ENCODE measurements at regions not wholly inside any gene's neighbourhood (a gene's known extent, or its start where the extent isn't known, plus 50 kb on each side); places are given as distances from the start of the nearest gene placed in this dataset.

DNA sequence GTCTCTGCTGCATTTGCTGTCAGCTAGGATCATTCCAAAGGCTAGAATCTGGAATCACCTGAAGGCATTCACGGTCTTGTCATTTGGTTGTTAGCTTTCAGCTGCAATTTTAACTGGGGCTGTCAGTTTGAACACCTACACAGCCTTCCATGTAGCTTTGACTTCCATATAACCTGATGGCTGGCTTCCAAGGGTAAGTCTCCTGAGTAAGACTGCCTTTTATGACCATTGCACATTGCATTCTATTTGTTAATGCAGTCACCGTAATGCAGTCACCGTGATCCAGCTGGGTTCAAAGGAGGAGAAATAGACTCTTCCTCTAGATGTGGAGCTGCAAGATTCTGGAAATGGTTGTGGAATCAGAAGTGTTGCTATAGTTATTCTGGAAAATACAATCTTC, 1284.2 kb downstream of the ADGRL3 start:
- Histone ChIP-seq H3K4me3 (no peak overlapping the region), H3K9ac (ENCODE audit: control insufficient read depth, insufficient read depth, low read length) (no peak overlapping the region), H3K4me1 (ENCODE audit: control insufficient read depth, insufficient read depth, low read length) (no peaks in the 10 kb centered on the region), H3K4me2 (ENCODE audit: control insufficient read depth, insufficient read depth) (no peak overlapping the region), H3K36me3 (ENCODE audit: control insufficient read depth in 2 of 2, insufficient read depth in 2 of 2, low read length in 1 of 2) (no peaks in the 10 kb centered on the region), H3K79me2 (ENCODE audit: control insufficient read depth, insufficient read depth, low read length) (no peaks in the 10 kb centered on the region), H2AFZ (ENCODE audit: control insufficient read depth, low read depth, low read length) (no peak overlapping the region), H3K9me3 (replicated peaks; ENCODE audit: control insufficient read depth, insufficient read depth, low read length) (no peaks in the 10 kb centered on the region), H3K27ac (ENCODE audit: control insufficient read depth, insufficient read depth) (no peak overlapping the region), H3K27me3 (replicated peaks in 1 of 2; ENCODE audit: control insufficient read depth in 2 of 2, insufficient read depth in 2 of 2, low read length in 1 of 2) (no peaks in the 10 kb centered on the region), H4K20me1 (ENCODE audit: control insufficient read depth, insufficient read depth) (no peaks in the 10 kb centered on the region)
- WGBS (ENCODE audit: insufficient coverage, insufficient replicate concordance, low lambda C conversion rate, missing lambda C conversion rate), result 50% methylated on average over 3 of the region's 3 CpGs
- POLR2A ChIA-PET, result no interaction called here
- RAD21 ChIA-PET (ENCODE audit: unreplicated experiment), result no interaction called here
- intact Hi-C loops (cut with micrococcal nuclease; ENCODE audit: unreplicated experiment), result no loop called here
- in situ Hi-C loops (cut with MboI), result no loop called here
- no peak for FAIRE-seq
- SMC1A ChIA-PET (ENCODE audit: uncharacterized antibody, unreplicated experiment), result interaction anchor here (0.7 to 1.5 kb wide), 3 partner anchors 13 to 179 kb away, joined by 3 to 5 read pairs (median 3); no protein-coding TSS in a partner anchor
- ATAC-seq, result no peak
- DNase-seq (ENCODE audit: low read depth, low spot score), result no peak
- BruUV-seq (replicated peaks), result no TSS peak
- CTCF ChIA-PET, result no interaction called here
- no peak for TF ChIP-seq RBBP5 (conservative IDR thresholded peaks at IDR 0.05)
- TF ChIP-seq TBL1XR1 (IDR thresholded peaks at IDR 0.05; ENCODE audit: low read depth, low read length), result no peak
- TF ChIP-seq KDM1A (IDR thresholded peaks at IDR 0.05; ENCODE audit: borderline replicate concordance), result no peak

GRCh38 chr4:62482355-62482754, 1282.2 kb downstream of the ADGRL3 start:
- DNase-seq (ENCODE audit: low read depth, low spot score) (no peak), FAIRE-seq (no peak), ATAC-seq (no peak)
- Histone ChIP-seq H3K4me1 (ENCODE audit: control insufficient read depth, insufficient read depth, low read length) (no peaks in the 10 kb centered on the region), H3K4me3 (no peak overlapping the region), H3K27me3 (replicated peaks in 1 of 2; ENCODE audit: control insufficient read depth in 2 of 2, insufficient read depth in 2 of 2, low read length in 1 of 2) (no peaks in the 10 kb centered on the region), H3K36me3 (ENCODE audit: control insufficient read depth in 2 of 2, insufficient read depth in 2 of 2, low read length in 1 of 2) (no peaks in the 10 kb centered on the region), H3K4me2 (ENCODE audit: control insufficient read depth, insufficient read depth) (no peak overlapping the region), H3K79me2 (ENCODE audit: control insufficient read depth, insufficient read depth, low read length) (no peaks in the 10 kb centered on the region), H3K9ac (ENCODE audit: control insufficient read depth, insufficient read depth, low read length) (no peak overlapping the region), H3K27ac (ENCODE audit: control insufficient read depth, insufficient read depth) (no peak overlapping the region), H2AFZ (ENCODE audit: control insufficient read depth, low read depth, low read length) (no peak overlapping the region), H3K9me3 (replicated peaks; ENCODE audit: control insufficient read depth, insufficient read depth, low read length) (no peaks in the 10 kb centered on the region), H4K20me1 (ENCODE audit: control insufficient read depth, insufficient read depth) (no peaks in the 10 kb centered on the region)
- ChIA-PET SMC1A (ENCODE audit: uncharacterized antibody, unreplicated experiment) (interaction anchor here (1.0 kb wide), 1 partner anchor 17 kb away, joined by 3 read pairs; no protein-coding TSS in a partner anchor), RAD21 (ENCODE audit: unreplicated experiment) (no interaction called here), POLR2A (no interaction called here), CTCF (no interaction called here)
- in situ Hi-C loops (cut with MboI) (no loop called here), intact Hi-C loops (cut with micrococcal nuclease; ENCODE audit: unreplicated experiment) (no loop called here)
- 63% methylated on average over 3 of the region's 3 CpGs for WGBS (ENCODE audit: insufficient coverage, insufficient replicate concordance, low lambda C conversion rate, missing lambda C conversion rate)
- no TSS peak for BruUV-seq (replicated peaks)
- TF ChIP-seq BRCA1 (IDR thresholded peaks at IDR 0.05; ENCODE audit: low read depth, low read length) (no peak), SREBF2 (IDR thresholded peaks at IDR 0.05; ENCODE audit: low read length) (no peak), HDAC6 (IDR thresholded peaks at IDR 0.05; ENCODE audit: unreplicated experiment) (no peak), RBBP5 (conservative IDR thresholded peaks at IDR 0.05) (no peak), ZBED1 (IDR thresholded peaks at IDR 0.05; ENCODE audit: borderline replicate concordance) (no peak), ZNF274 (IDR thresholded peaks at IDR 0.05; ENCODE audit: insufficient read depth, insufficient read length) (no peak), EP300 (IDR thresholded peaks at IDR 0.05; ENCODE audit: borderline replicate concordance in 1 of 2, control insufficient read depth in 1 of 2, low read depth in 2 of 2, low read length in 2 of 2) (no peak), NFXL1 (IDR thresholded peaks at IDR 0.05; ENCODE audit: borderline replicate concordance) (no peak), MYC (IDR thresholded peaks at IDR 0.05; ENCODE audit: insufficient read depth, insufficient read length, insufficient replicate concordance, low read length, severe bottlenecking) (no peak), CHD1 (IDR thresholded peaks at IDR 0.05; ENCODE audit: low read depth, low read length) (no peak)
- TF ChIP-seq, protein P1, sequence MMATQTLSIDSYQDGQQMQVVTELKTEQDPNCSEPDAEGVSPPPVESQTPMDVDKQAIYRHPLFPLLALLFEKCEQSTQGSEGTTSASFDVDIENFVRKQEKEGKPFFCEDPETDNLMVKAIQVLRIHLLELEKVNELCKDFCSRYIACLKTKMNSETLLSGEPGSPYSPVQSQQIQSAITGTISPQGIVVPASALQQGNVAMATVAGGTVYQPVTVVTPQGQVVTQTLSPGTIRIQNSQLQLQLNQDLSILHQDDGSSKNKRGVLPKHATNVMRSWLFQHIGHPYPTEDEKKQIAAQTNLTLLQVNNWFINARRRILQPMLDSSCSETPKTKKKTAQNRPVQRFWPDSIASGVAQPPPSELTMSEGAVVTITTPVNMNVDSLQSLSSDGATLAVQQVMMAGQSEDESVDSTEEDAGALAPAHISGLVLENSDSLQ (IDR thresholded peaks at IDR 0.05), result no peak
- TF ChIP-seq, protein P2, sequence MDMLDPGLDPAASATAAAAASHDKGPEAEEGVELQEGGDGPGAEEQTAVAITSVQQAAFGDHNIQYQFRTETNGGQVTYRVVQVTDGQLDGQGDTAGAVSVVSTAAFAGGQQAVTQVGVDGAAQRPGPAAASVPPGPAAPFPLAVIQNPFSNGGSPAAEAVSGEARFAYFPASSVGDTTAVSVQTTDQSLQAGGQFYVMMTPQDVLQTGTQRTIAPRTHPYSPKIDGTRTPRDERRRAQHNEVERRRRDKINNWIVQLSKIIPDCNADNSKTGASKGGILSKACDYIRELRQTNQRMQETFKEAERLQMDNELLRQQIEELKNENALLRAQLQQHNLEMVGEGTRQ (IDR thresholded peaks at IDR 0.05; ENCODE audit: borderline replicate concordance, low read depth, low read length), result no peak

All from GM12878 (cell line).